H1 (cell line): ENCODE measurements at regions not wholly inside any gene's neighbourhood (a gene's known extent, or its start where the extent isn't known, plus 50 kb on each side); places are given as distances from the start of the nearest gene placed in this dataset.

ENCODE experiments used
- CTCF ChIA-PET: fragments of 300-600 bp; sonication (Branson Sonifier 250); formaldehyde crosslinking; loops from one replicate; lab custom pipeline; 2021; ENCODE audit not compliant: partially characterized antibody; lab: Charles Lee
- POLR2A ChIA-PET: fragments of 300-600 bp; sonication (Branson Sonifier 250); formaldehyde crosslinking; loops from one replicate; lab custom pipeline; 2021; ENCODE audit warnings: inconsistent platforms; ENCODE audit not compliant: partially characterized antibody; lab: Charles Lee
- DNase-seq, 2 experiments: peaks; one replicate each; pipeline versions ENCODE4 v3.0.0 to v3.0.0-alpha.2; 2010 to 2022; ENCODE audit warnings: low spot score in 2 of 2, low read depth in 1 of 2, mixed read lengths in 1 of 2
- FAIRE-seq: peaks from 2 replicates; lab custom pipeline; 2011; peaks lifted over from hg19 to GRCh38; lab: Jason Lieb, UNC
- H2AFZ ChIP-seq: 2 replicates; pipeline ENCODE4 v1.8.1; 2012; ENCODE audit warnings: low read length, inconsistent platforms
- H2AK5ac ChIP-seq: 2 replicates; pipeline ENCODE4 v1.6.1; 2013; ENCODE audit warnings: low read depth, low read length
- H2BK120ac ChIP-seq: replicated peaks from 2 replicates; pipeline ENCODE3; 2013; ENCODE audit warnings: low read depth, low read length, inconsistent platforms
- H2BK12ac ChIP-seq: 2 replicates; pipeline ENCODE4 v1.6.1; 2013; ENCODE audit warnings: low read depth, low read length
- H2BK15ac ChIP-seq: 2 replicates; pipeline ENCODE4 v1.6.1; 2013; ENCODE audit warnings: low read length
- H2BK20ac ChIP-seq: 2 replicates; pipeline ENCODE4 v1.6.1; 2013; ENCODE audit warnings: low read length
- H2BK5ac ChIP-seq: 2 replicates; pipeline ENCODE4 v1.6.1; 2013; ENCODE audit warnings: low read depth, low read length
- H3K14ac ChIP-seq: 2 replicates; pipeline ENCODE4 v1.6.1; 2013; ENCODE audit warnings: inconsistent platforms; ENCODE audit not compliant: insufficient read length
- H3K18ac ChIP-seq: 2 replicates; pipeline ENCODE4 v1.6.1; 2013; ENCODE audit warnings: low read length; ENCODE audit errors: extremely low read depth
- H3K23ac ChIP-seq: 2 replicates; pipeline ENCODE4 v1.6.1; 2013; ENCODE audit warnings: inconsistent platforms; ENCODE audit not compliant: insufficient read length
- H3K23me2 ChIP-seq: 2 replicates; pipeline ENCODE4 v1.6.1; 2013; ENCODE audit warnings: low read depth, low read length
- H3K27ac ChIP-seq: 2 replicates; pipeline ENCODE4 v1.6.1; 2011; ENCODE audit warnings: low read depth, low read length, inconsistent platforms
- H3K27me3 ChIP-seq, 4 experiments: replicated peaks in 1 of 4; 1 replicate in 1 of 4; 2 replicates in 3 of 4; pipeline versions ENCODE4 v1.6.1 to v1.8.1; 2011 to 2013; ENCODE audit warnings: low read length in 3 of 4, mild to moderate bottlenecking in 3 of 4, inconsistent platforms in 2 of 4, mixed read lengths in 2 of 4, moderate library complexity in 1 of 4; ENCODE audit not compliant: control insufficient read depth in 3 of 4, insufficient read depth in 3 of 4; ENCODE audit errors: extremely low read depth in 1 of 4
- H3K36me3 ChIP-seq, 4 experiments: 2 replicates each; pipeline versions ENCODE4 v1.6.1 to v1.8.1; 2011 to 2013; ENCODE audit warnings: mild to moderate bottlenecking in 4 of 4, low read length in 3 of 4, moderate library complexity in 2 of 4, control low read depth in 1 of 4, inconsistent platforms in 1 of 4; ENCODE audit not compliant: insufficient read depth in 4 of 4, control insufficient read depth in 2 of 4
- H3K4ac ChIP-seq: replicated peaks from 2 replicates; pipeline ENCODE3; 2013; ENCODE audit warnings: low read length, low read depth, mixed read lengths, inconsistent platforms; ENCODE audit not compliant: insufficient read length
- H3K4me1 ChIP-seq, 4 experiments: replicated peaks in 1 of 4; 1 replicate in 1 of 4; 2 replicates in 3 of 4; pipeline versions ENCODE4 v1.6.1 to v1.8.1; 2011 to 2013; ENCODE audit warnings: low read length in 3 of 4, inconsistent platforms in 2 of 4, mixed read lengths in 1 of 4; ENCODE audit not compliant: insufficient read depth in 4 of 4, control insufficient read depth in 3 of 4
- H3K4me2 ChIP-seq, 2 experiments: 2 replicates each; pipeline versions ENCODE4 v1.6.1 to v1.8.1; 2011 to 2013; ENCODE audit warnings: low read depth in 2 of 2, low read length in 2 of 2, control low read depth in 1 of 2, inconsistent platforms in 1 of 2, mild to moderate bottlenecking in 1 of 2; ENCODE audit not compliant: insufficient read depth in 1 of 2
- H3K4me3 ChIP-seq, 4 experiments: fragments of 200-600, 300-600 bp in 1 of 4; sonication (generic), shearing (Covaris generic), sonication (Bioruptor Twin) in 1 of 4; 2 replicates each; pipeline versions ENCODE4 v1.5.1 to v1.8.1; 2011 to 2016; ENCODE audit warnings: low read length in 4 of 4, low read depth in 3 of 4, control low read depth in 2 of 4, inconsistent platforms in 2 of 4, mild to moderate bottlenecking in 2 of 4, mixed read lengths in 1 of 4, moderate library complexity in 1 of 4; ENCODE audit not compliant: insufficient read depth in 2 of 4; ENCODE audit errors: extremely low read depth in 1 of 4
- H3K56ac ChIP-seq: replicated peaks from 2 replicates; pipeline ENCODE3; 2013; ENCODE audit warnings: low read depth, mild to moderate bottlenecking, mixed read lengths, low read length, inconsistent platforms; ENCODE audit not compliant: insufficient read length
- H3K79me1 ChIP-seq: 2 replicates; pipeline ENCODE4 v1.6.1; 2013; ENCODE audit warnings: low read depth, low read length, control low read depth
- H3K79me2 ChIP-seq, 2 experiments: 2 replicates each; pipeline versions ENCODE4 v1.6.1 to v1.8.1; 2012 to 2013; ENCODE audit warnings: low read length in 2 of 2, mild to moderate bottlenecking in 2 of 2, inconsistent platforms in 1 of 2; ENCODE audit not compliant: insufficient read depth in 2 of 2, control insufficient read depth in 1 of 2
- H3K9ac ChIP-seq, 4 experiments: replicated peaks in 1 of 4; 1 replicate in 1 of 4; 2 replicates in 3 of 4; pipeline versions ENCODE4 v1.6.1 to v1.8.1; 2011 to 2013; ENCODE audit warnings: low read depth in 3 of 4, low read length in 3 of 4, control low read depth in 2 of 4, mild to moderate bottlenecking in 2 of 4, moderate library complexity in 2 of 4, inconsistent platforms in 1 of 4; ENCODE audit errors: extremely low read depth in 1 of 4
- H3K9me3 ChIP-seq, 2 experiments: 2 replicates each; pipeline versions ENCODE4 v1.6.1 to v1.8.1; 2012 to 2013; ENCODE audit warnings: mild to moderate bottlenecking in 2 of 2, moderate library complexity in 2 of 2, control low read depth in 1 of 2, inconsistent platforms in 1 of 2, low read depth in 1 of 2, low read length in 1 of 2, mixed read lengths in 1 of 2; ENCODE audit not compliant: insufficient read depth in 2 of 2
- H4K20me1 ChIP-seq, 2 experiments: replicated peaks in 1 of 2; 2 replicates each; pipeline versions ENCODE3 to v1.8.1; 2011 to 2013; ENCODE audit warnings: inconsistent platforms in 2 of 2, low read length in 2 of 2, mild to moderate bottlenecking in 1 of 2; ENCODE audit not compliant: insufficient read depth in 2 of 2, control insufficient read depth in 1 of 2
- H4K5ac ChIP-seq: 2 replicates; pipeline ENCODE4 v1.6.1; 2013; ENCODE audit warnings: low read length, low read depth, mixed read lengths, inconsistent platforms; ENCODE audit not compliant: insufficient read length
- H4K8ac ChIP-seq: 2 replicates; pipeline ENCODE4 v1.8.0; 2013; ENCODE audit warnings: mild to moderate bottlenecking, moderate library complexity, low read length, inconsistent platforms; ENCODE audit not compliant: insufficient read depth; ENCODE audit errors: extremely low read depth
- H4K91ac ChIP-seq: replicated peaks from 2 replicates; pipeline ENCODE3; 2013; ENCODE audit warnings: low read length, mixed read lengths, inconsistent platforms; ENCODE audit not compliant: insufficient read length
- CEBPB ChIP-seq: IDR thresholded peaks from 2 replicates; pipeline ENCODE4 v1.6.1; 2012; ENCODE audit warnings: low read depth, low read length
- CHD1 ChIP-seq: IDR thresholded peaks from 2 replicates; pipeline ENCODE4 v1.6.1; 2012; ENCODE audit warnings: low read depth, low read length, improper control_type of control experiment
- CTBP2 ChIP-seq: IDR thresholded peaks from 2 replicates; pipeline ENCODE4 v1.7.0; 2011; ENCODE audit warnings: borderline replicate concordance, mild to moderate bottlenecking, moderate library complexity, mixed read lengths, low read length; ENCODE audit not compliant: insufficient read depth, insufficient read length
- MAFK ChIP-seq: IDR thresholded peaks from 2 replicates; pipeline ENCODE4 v1.6.1; 2012; ENCODE audit warnings: low read depth, mild to moderate bottlenecking, improper control_type of control experiment, low read length
- POU5F1 ChIP-seq: IDR thresholded peaks from 2 replicates; pipeline ENCODE4 v1.6.1; 2011; ENCODE audit warnings: low read depth, mild to moderate bottlenecking, low read length, moderate library complexity
- SIX5 ChIP-seq: IDR thresholded peaks from 2 replicates; pipeline ENCODE4 v1.6.1; 2011; ENCODE audit warnings: mild to moderate bottlenecking, low read depth, low read length
- SRF ChIP-seq: IDR thresholded peaks from 2 replicates; pipeline ENCODE4 v1.6.1; 2011; ENCODE audit warnings: mild to moderate bottlenecking, low read depth, low read length, moderate library complexity
- TAF7 ChIP-seq: optimal IDR thresholded peaks from 2 replicates; pipeline ENCODE3; 2011; ENCODE audit warnings: low read depth, mild to moderate bottlenecking, inconsistent platforms, low read length, moderate library complexity, borderline replicate concordance
- TEAD4 ChIP-seq: IDR thresholded peaks from 2 replicates; pipeline ENCODE4 v1.6.1; 2012; ENCODE audit warnings: low read depth, low read length, inconsistent platforms, mixed read lengths
- WGBS, 2 experiments: shearing (Covaris generic) in 1 of 2; methylation state at CpG; one replicate each; pipeline versions ENCODE4 v1.1.6 to v1.1.7; 2013 to 2015; ENCODE audit warnings: low lambda C conversion rate in 2 of 2, mixed read lengths in 2 of 2, inconsistent platforms in 1 of 2, low coverage in 1 of 2, missing lambda C conversion rate in 1 of 2; ENCODE audit not compliant: insufficient replicate concordance in 2 of 2, insufficient coverage in 1 of 2, insufficient read length in 1 of 2; ENCODE audit errors: extremely low coverage in 1 of 2, missing lambda C conversion rate in 1 of 2; 5-methylcytosine and 5-hydroxymethylcytosine counted together

GRCh38 chr12:24546661-24547060, 402.2 kb downstream of the BCAT1 start:
- Histone ChIP-seq H3K9ac (no peak overlapping the region), H3K4me2 (no peak overlapping the region), H2BK5ac (no peak overlapping the region), H3K4me1 (peaks cover 0 to 4% (median 1%) of the 10 kb centered on the region in 4 experiments; a peak in 3 of 7 replicates), H4K91ac (no peak overlapping the region), H2BK12ac (no peak overlapping the region), H3K27ac (no peak overlapping the region), H2BK15ac (no peak overlapping the region)
- WGBS, 2 experiments: 87% methylated on average over 2 of the region's 2 CpGs; no CpG with 5 or more reads in 1 of the 2 experiments
- no peak for TF ChIP-seq SIX5
- TF ChIP-seq POU5F1: no peak
- no peak for TF ChIP-seq SRF
- TF ChIP-seq CEBPB: no peak
- no peak for TF ChIP-seq TAF7
- no peak for TF ChIP-seq TEAD4
- no peak for TF ChIP-seq CTBP2
- TF ChIP-seq MAFK: no peak
- TF ChIP-seq CHD1: no peak
- TF ChIP-seq, all 59 proteins: peak for 0
- H4K8ac ChIP-seq: no peak overlapping the region
- H3K79me1 ChIP-seq: no peaks in the 10 kb centered on the region
- H3K18ac ChIP-seq: no peak overlapping the region
- DNase-seq (no peak), FAIRE-seq (no peak)
- H3K14ac ChIP-seq: no peak overlapping the region
- no peak overlapping the region for H3K4me3 ChIP-seq
- no peaks in the 10 kb centered on the region for H3K36me3 ChIP-seq
- H3K56ac ChIP-seq: no peak overlapping the region
- ChIA-PET POLR2A (no interaction called here), CTCF (no interaction called here)
- no peaks in the 10 kb centered on the region for H3K27me3 ChIP-seq
- H3K4ac ChIP-seq: no peak overlapping the region
- no peaks in the 10 kb centered on the region for H3K79me2 ChIP-seq
- H4K5ac ChIP-seq: no peak overlapping the region
- no peaks in the 10 kb centered on the region for H4K20me1 ChIP-seq
- H2AK5ac ChIP-seq: no peak overlapping the region
- H3K9me3 ChIP-seq: no peaks in the 10 kb centered on the region
- peak overlapping the region; percentile 93 for H3K23ac ChIP-seq
- H2BK120ac ChIP-seq: no peak overlapping the region
- no peaks in the 10 kb centered on the region for H3K23me2 ChIP-seq
- no peak overlapping the region for H2AFZ ChIP-seq
- no peak overlapping the region for H2BK20ac ChIP-seq
